Activated T-cell treated with anti-CD3 and anti-CD28 coated beads, Interleukin-2, amount 50 U/mL, for 1 hour (primary cell): ENCODE measurements at regions not wholly inside any gene's neighbourhood (a gene's known extent, or its start where the extent isn't known, plus 50 kb on each side); places are given as distances from the start of the nearest gene placed in this dataset.
A peak's percentile ranks its signal among the peaks of the same experiment; 100 is the strongest.
"Not testable (repeated sequence)": the region's sequence is repeated elsewhere in the genome, so short reads cannot be mapped to it uniquely, and the experiment has no call there.

Experiments
- DNase-seq: peaks from one replicate; pipeline ENCODE4 v3.0.0-alpha.2; 2020

- no peak for DNase-seq
Measured at GRCh38 chr12:114616081-114616480, 67.9 kb downstream of the TBX3 start.

DNA sequence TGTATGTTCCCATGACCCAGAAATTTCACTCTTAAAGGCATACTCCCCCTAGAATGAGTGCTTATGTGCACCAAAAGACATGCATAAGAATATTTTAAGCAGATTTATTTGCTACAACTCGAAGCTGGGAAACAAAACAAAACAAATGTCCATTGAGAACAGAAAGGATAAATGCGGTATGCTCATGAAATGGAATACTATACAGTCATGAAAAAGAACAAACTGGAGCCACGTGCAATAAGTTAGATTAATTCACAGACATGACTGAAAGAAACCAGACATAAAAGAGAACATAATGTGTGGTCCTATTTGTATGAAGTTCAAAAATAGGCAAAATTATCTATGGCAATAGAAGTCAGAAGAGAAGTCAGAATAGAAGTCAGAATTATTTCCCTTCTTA, 69.9 kb downstream of the TBX3 start:
- DNase-seq, result no peak

GRCh38 chr12:114612062-114612461, 71.9 kb downstream of the TBX3 start:
- DNase-seq, result no peak

- no peak for DNase-seq
Measured at GRCh38 chr12:114611145-114612018, 72.6 kb downstream of the TBX3 start.

DNA sequence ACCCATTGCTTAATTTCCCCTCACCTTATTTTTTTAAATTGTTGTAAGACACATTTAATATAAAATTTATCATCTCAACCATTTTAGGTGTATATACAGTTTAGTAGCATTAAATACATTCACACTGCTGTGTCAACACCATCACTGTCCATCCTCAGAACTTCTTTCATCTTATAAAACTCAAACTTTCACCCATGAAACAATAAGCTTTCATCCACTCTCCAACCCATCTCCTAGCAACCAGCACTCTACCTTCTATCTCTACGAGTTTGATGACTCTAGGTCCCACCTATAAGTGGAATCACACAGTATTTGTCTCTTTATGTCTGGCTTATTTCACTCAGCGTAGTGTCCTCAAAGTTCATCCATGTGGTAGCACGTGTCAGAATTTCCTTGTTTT, 75.5 kb downstream of the TBX3 start:
- DNase-seq, result no peak

GRCh38 chr12:114605918-114606317, 78.1 kb downstream of the TBX3 start:
- DNase-seq, result no peak

- DNase-seq, result no peak
Measured at GRCh38 chr12:114604606-114605005, 79.4 kb downstream of the TBX3 start.

GRCh38 chr12:114600584-114600983, 83.4 kb downstream of the TBX3 start:
- not testable (repeated sequence) for DNase-seq

DNA sequence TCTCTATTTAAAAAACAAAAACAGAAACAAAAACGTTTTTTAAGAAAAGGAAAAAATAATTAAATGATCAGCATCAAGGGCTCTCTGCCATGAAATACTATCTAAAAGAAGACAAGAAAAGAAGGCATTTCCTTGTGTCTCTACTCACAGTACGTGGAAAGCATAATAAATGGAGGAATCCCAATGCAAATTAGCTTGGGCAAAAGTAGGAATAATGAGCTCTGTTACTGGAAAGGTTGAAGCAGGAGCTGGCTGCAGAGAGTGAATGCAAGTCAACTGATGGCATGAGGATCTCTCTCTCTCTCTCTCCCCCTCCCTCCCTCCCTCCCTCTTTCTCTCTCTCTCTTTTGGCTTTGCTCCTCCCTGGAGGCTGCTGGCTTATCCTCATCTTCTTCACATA, 85.9 kb downstream of the TBX3 start:
- no peak for DNase-seq

DNA sequence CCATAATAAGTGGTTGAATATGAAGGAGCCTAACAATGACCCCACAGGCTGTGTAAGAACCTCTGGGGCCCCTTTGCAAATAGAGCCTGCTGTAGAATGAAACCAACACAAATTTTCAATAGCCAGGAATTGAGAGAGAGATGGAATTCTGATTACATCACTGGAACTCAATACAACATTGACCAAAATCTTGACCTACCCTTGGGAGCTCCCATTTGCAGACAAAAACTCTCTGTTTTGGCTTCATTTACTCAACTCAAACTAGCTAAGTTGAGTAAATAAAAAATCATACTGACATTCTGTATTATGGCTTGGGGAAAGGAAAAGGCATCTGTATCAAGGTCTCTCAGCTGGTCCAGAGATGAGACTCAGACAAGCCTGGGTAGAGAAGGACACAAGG, 91.0 kb downstream of the TBX3 start:
- no peak for DNase-seq

DNA sequence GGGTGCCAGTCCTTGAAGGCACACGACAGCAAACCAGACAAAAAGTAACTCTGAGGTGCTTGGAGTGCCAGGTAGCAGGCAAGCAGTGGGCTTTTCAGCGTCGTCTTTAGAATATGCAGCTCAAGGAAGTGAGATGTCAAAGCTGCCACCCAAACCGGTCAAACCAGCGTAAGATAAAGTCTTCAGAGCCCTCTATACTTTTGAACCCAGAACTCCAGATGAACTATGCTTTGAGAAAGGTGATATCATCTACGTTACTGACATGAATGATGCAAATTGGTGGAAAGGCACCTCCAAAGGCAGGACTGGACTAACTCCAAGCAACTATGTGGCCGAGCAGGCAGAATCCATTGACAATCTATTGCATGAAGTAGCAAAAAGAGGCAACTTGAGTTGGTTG, 95.9 kb downstream of the TBX3 start:
- no peak for DNase-seq

GRCh38 chr12:114580306-114580705, 103.7 kb downstream of the TBX3 start:
- no peak for DNase-seq

- DNase-seq, result no peak
Measured at GRCh38 chr12:114579389-114579788, 104.6 kb downstream of the TBX3 start.

- DNase-seq, result no peak
Measured at GRCh38 chr12:114562654-114563053, 121.3 kb downstream of the TBX3 start.

GRCh38 chr12:114555451-114555850, 128.5 kb downstream of the TBX3 start:
- DNase-seq, result no peak

DNA sequence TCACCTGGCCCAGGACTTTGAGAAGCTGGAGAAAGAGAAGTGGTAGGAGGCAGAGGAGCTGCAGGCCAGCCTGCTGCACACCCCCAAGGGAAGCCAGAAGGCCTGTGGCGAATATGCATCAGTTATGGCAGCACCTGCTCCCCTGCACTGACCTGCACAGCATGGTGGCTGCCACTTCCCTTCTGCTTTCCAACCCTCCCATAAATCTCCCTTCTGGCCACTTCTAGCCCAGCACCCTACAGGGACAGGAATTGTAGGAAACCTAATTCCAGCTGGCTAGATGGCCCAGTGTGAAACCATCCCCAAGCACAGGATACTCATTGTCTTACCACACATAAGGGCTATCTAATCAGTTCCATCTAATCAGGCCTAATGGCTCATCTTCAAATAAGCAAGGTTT, 136.3 kb downstream of the TBX3 start:
- no peak for DNase-seq

DNA sequence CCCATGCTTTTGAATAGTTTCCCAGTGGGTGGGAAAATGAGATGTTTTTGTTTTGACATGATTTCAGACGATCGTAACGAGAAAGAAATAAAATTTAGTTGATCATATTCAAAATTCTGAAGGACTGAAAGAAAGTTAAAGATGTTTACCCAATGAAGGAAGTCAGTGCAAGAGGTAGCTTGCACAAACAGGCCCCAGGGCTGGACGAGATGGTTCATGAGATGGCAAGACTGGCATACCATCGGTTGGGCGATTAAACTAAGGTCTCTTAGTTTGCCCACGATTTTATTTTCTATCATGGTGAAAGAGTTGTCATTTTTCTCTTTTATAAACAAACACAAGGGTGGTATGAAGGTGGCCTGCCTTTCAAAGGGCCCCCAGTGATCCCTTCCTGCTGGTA, 124.5 kb upstream of the TBX5 start:
- DNase-seq, result no peak

DNA sequence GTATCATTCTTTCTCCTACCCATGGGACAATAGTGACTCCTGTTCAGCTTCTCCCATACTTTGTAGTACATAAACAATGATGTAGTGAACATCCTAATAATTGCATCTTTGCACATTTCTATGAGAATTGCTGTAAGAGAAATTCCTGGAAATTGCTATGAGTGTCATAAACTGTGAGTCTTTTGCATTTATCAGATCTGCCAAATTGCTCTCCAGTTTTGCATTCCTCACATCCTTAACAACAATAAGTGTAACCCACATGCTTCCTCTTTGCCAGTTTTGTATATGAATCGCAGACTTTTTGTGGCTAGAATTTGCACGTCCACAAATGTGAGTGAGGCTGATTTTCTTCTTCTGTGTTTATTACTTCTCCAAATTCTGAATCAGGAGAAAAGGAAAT, 124.0 kb upstream of the TBX5 start:
- DNase-seq, result no peak

DNA sequence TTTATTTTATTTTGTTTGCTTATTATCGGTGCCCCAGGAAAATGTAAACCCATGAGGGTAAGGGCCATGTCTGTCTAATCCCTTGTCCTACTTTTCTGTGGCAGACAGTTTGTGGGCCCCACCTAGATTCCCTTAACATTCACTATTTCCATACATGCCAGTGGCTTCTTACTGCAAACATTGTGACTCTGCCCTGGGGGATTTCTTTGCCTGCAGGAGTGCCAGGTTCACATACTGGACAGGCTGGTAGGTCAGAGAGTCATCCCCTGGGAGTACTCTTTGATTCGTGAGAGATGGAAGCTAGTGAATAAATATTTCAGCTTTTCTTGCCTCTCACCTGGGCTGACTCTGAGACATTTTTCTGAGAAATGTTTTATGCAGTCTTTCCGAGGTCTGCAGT, 122.8 kb upstream of the TBX5 start:
- no peak for DNase-seq

DNA sequence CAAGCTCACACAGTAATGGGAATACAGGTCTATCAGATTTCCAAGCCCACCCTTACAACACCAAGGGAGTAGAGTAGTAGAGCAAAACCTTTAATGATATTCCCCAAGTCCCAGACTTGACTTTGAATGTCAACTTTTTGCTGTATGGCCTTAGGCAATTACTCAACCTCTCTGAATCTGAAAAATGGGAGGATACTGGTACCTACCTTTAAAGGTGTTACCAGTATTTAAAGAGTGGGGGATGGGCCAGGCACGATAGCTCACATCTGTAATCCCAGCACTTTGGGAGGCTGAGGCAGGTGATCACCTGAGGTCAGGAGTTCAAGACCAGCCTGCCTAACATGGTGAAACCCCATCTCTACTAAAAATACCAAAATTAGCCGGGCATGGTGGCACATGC, 115.2 kb upstream of the TBX5 start:
- not testable (repeated sequence) for DNase-seq

DNA sequence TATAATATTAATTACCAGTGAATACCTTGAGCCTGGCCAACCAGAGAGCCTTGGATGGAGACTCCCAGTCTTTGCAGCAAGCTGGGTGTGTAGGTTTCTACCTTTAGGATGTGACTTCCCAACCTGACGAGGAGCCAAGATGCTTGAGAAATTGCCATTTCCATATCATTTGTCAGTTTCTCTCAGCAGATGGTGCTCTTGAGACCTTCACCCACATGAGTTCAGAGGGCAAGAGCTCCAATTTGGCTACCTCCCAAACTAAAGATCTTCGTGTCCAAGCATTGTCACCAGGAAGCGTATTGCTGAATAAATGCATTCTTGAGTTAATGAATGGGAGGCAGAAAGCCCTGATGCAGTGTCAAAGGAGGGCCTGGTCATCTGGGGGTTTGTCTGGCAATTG, 106.4 kb upstream of the TBX5 start:
- no peak for DNase-seq

DNA sequence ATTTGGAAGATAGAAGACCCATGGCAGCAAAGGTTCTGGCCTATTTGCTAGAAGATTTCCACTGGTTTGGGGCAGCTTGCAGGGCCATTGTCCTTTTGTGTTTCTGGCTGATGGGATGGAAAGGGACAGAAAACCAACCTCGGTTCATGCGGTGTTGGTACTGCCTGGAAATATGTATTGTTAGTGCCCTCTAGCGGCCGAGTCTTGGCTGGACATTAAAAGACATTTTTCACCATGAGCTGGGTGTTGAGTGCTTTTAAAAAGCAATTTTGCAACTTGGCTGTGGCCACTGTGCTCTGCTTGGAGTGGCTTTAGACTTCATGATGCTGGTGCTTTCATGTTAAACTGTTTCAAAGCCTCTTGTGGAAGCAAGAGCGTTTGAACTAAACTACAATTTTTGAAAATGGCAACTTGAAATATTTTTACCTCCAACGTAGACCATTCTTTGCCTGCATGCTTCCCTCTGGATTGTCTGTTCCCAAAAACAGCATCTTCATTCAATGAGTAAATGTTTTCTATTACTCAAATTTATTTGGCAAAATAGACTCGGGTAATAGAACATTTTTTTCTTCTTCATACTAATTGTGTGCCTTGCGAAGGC, 102.7 kb upstream of the TBX5 start:
- DNase-seq, result peak; percentile 34

DNA sequence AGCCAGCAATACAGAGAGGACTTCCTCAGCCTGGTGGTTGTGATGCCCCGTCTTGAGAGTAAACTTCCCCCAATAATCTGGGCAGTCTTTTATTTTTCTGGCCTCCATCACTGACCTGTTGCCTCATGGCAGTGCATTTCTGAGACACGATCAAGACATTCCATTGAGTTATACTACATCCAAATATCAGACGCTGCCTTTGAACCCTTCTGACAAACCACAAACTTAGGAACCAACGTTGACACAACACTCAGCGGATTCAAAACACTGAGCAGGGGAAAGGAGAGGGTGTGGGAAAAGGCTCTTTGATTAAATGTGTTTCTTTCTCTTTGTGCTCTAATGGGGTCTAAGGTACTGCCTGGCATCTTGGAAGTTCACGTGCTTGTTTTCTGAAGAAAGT, 100.7 kb upstream of the TBX5 start:
- no peak for DNase-seq

GRCh38 chr12:114504311-114504710, 98.4 kb upstream of the TBX5 start:
- no peak for DNase-seq

GRCh38 chr12:114501474-114501807, 95.5 kb upstream of the TBX5 start:
- no peak for DNase-seq
